Peyer's patch (tissue), 4 donors: ENCODE measurements at regions not wholly inside any gene's neighbourhood (a gene's known extent, or its start where the extent isn't known, plus 50 kb on each side); places are given as distances from the start of the nearest gene placed in this dataset.

ENCODE experiments used
- POLR2A ChIP-seq, 2 donors: fragments of 450-650 bp; IDR thresholded peaks; one replicate each; pipeline ENCODE4 v1.5.1; 2017; ENCODE audit warnings: antibody characterized with exemption in 2 of 2, mild to moderate bottlenecking in 2 of 2, moderate library complexity in 2 of 2
- TF ChIP-seq, protein P1 (sequence below), 6 experiments: fragments of 450-650 bp in 4 of 6; fragments of 200-600 bp in 2 of 6; sonication (generic) in 1 of 6; IDR thresholded peaks; one replicate each; pipeline ENCODE4 v1.5.1; 2017 to 2019; ENCODE audit warnings: antibody characterized with exemption in 6 of 6, mild to moderate bottlenecking in 3 of 6, moderate library complexity in 1 of 6

DNA sequence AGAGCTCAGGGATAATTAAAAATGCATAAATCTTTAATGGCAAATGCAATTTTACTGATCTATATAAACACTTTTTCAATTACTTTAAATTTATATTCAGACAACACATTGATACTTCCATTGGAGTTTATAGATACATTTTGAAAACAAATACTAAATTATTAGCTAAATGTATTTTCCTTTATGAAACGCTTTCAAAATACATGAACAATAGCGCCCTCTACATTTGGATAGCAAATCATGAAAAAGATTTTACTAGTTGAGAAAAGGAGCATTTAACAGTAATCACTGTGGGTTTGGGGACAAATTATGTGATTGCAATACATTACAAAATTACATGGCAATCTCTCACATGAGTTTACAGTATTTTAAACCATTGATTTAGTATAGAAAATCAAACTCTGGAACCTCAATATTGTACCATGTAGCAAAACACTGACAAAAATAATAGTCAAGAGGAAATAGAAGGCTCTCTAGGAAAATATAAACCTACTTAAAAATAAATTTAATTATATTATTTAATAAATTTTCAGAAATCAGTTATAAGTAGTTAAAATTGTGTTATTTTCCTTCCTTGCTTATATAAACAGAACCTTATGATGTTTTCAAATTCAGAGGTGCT lies 207.9 kb downstream of the ZIC1 start:
- TF ChIP-seq, protein P1, sequence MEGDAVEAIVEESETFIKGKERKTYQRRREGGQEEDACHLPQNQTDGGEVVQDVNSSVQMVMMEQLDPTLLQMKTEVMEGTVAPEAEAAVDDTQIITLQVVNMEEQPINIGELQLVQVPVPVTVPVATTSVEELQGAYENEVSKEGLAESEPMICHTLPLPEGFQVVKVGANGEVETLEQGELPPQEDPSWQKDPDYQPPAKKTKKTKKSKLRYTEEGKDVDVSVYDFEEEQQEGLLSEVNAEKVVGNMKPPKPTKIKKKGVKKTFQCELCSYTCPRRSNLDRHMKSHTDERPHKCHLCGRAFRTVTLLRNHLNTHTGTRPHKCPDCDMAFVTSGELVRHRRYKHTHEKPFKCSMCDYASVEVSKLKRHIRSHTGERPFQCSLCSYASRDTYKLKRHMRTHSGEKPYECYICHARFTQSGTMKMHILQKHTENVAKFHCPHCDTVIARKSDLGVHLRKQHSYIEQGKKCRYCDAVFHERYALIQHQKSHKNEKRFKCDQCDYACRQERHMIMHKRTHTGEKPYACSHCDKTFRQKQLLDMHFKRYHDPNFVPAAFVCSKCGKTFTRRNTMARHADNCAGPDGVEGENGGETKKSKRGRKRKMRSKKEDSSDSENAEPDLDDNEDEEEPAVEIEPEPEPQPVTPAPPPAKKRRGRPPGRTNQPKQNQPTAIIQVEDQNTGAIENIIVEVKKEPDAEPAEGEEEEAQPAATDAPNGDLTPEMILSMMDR (IDR thresholded peaks at IDR 0.05), result peak in 1 of 6 experiments; percentile 13
- TF ChIP-seq POLR2A (IDR thresholded peaks at IDR 0.05), result no peak
